Natural killer cell (primary cell): ENCODE measurements at regions not wholly inside any gene's neighbourhood (a gene's known extent, or its start where the extent isn't known, plus 50 kb on each side); places are given as distances from the start of the nearest gene placed in this dataset.

Source experiments
- ATAC-seq, 3 donors: fragments of 150-1000 bp in 2 of 3; fragments of 200-7000 bp in 1 of 3; cut with Tn5 transposase; 1 replicate in 1 of 3; 2 replicates in 2 of 3; pipeline ENCODE4 v1.10.0; 2021; ENCODE audit warnings: mild to moderate bottlenecking in 2 of 3, moderate library complexity in 2 of 3
- DNase-seq, 2 donors: peaks; one replicate each; pipeline versions ENCODE4 v3.0.0 to v3.0.0-alpha.2; 2013 to 2021; ENCODE audit warnings: mixed read lengths in 1 of 2
- H3K27ac ChIP-seq: one replicate; pipeline ENCODE4 v1.5.1; 2013; ENCODE audit warnings: mild to moderate bottlenecking, low read length
- H3K27me3 ChIP-seq: one replicate; pipeline ENCODE4 v1.6.1; 2013; ENCODE audit warnings: low read length; ENCODE audit not compliant: control insufficient read depth, insufficient read depth
- H3K36me3 ChIP-seq: one replicate; pipeline ENCODE4 v1.6.1; 2013; ENCODE audit warnings: low read length; ENCODE audit not compliant: control insufficient read depth, insufficient read depth
- H3K4me1 ChIP-seq: one replicate; pipeline ENCODE4 v1.6.1; 2013; ENCODE audit warnings: low read length; ENCODE audit not compliant: control insufficient read depth, insufficient read depth
- H3K4me3 ChIP-seq: one replicate; pipeline ENCODE4 v1.5.1; 2013; ENCODE audit warnings: low read length
- H3K9me3 ChIP-seq: one replicate; pipeline ENCODE4 v1.6.1; 2013; ENCODE audit warnings: low read length; ENCODE audit not compliant: control insufficient read depth, insufficient read depth
- H3K27ac Mint-ChIP-seq, 2 donors: one replicate each; pipeline ENCODE4 v1.8.0; 2022; ENCODE audit warnings: mild to moderate bottlenecking in 2 of 2, mixed read lengths in 2 of 2, moderate library complexity in 1 of 2
- H3K27me3 Mint-ChIP-seq, 2 donors: one replicate each; pipeline ENCODE4 v1.8.0; 2022; ENCODE audit warnings: low read depth in 2 of 2, mixed read lengths in 2 of 2
- H3K36me3 Mint-ChIP-seq: one replicate; pipeline ENCODE4 v1.8.0; 2022; ENCODE audit warnings: mixed read lengths
- H3K4me1 Mint-ChIP-seq, 2 donors: one replicate each; pipeline ENCODE4 v1.8.0; 2022; ENCODE audit warnings: mixed read lengths in 2 of 2
- H3K4me3 Mint-ChIP-seq: one replicate; pipeline ENCODE4 v1.8.0; 2022; ENCODE audit warnings: mild to moderate bottlenecking, moderate library complexity, mixed read lengths
- H3K9me3 Mint-ChIP-seq, 2 donors: one replicate each; pipeline ENCODE4 v1.8.0; 2022; ENCODE audit warnings: mixed read lengths in 2 of 2
- WGBS: methylation state at CpG from one replicate; pipeline ENCODE4 v1.1.7; 2013; ENCODE audit warnings: missing lambda C conversion rate; ENCODE audit not compliant: insufficient coverage; 5-methylcytosine and 5-hydroxymethylcytosine counted together
- intact Hi-C: fragments of 100-400 bp; cut with micrococcal nuclease; formaldehyde crosslinking; loops from one replicate; pipeline ENCODE4 v1.14.2; 2022
- TF ChIP-seq, protein P1 (sequence below): fragments of 200-600 bp; IDR thresholded peaks from one replicate; pipeline ENCODE4 v1.8.0; 2022; ENCODE audit warnings: antibody characterized with exemption

DNA sequence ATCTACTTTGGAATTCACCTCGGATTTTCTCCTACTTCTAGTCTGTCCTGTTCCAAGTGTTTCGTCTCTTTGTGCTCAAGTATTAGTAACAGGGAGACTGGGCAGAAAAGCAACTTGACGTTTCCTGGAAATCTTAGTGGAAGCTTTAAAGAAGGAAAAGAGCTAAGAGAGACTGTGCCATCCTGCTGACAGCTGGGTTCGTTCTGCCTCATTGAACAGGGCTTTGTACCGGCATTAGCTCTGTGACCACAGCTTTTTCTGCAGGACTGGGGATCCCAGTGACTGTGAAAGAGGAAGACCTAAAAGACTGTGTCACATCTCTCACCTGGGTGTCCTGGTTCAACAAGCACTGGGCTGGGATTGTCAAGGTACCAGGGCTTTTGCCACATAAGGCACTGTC, 70.8 kb upstream of the CDCA7L start:
- TF ChIP-seq, protein P1, sequence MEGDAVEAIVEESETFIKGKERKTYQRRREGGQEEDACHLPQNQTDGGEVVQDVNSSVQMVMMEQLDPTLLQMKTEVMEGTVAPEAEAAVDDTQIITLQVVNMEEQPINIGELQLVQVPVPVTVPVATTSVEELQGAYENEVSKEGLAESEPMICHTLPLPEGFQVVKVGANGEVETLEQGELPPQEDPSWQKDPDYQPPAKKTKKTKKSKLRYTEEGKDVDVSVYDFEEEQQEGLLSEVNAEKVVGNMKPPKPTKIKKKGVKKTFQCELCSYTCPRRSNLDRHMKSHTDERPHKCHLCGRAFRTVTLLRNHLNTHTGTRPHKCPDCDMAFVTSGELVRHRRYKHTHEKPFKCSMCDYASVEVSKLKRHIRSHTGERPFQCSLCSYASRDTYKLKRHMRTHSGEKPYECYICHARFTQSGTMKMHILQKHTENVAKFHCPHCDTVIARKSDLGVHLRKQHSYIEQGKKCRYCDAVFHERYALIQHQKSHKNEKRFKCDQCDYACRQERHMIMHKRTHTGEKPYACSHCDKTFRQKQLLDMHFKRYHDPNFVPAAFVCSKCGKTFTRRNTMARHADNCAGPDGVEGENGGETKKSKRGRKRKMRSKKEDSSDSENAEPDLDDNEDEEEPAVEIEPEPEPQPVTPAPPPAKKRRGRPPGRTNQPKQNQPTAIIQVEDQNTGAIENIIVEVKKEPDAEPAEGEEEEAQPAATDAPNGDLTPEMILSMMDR, result no peak
- no peaks in the 10 kb centered on the region for H3K36me3 Mint-ChIP-seq
- H3K4me1 ChIP-seq, result no peaks in the 10 kb centered on the region
- intact Hi-C loops, result no loop called here
- peaks cover 0 to 5% of the 10 kb centered on the region in 2 donors for H3K4me1 Mint-ChIP-seq
- H3K4me3 Mint-ChIP-seq, result no peak overlapping the region
- H3K27me3 ChIP-seq, result peaks cover 2% of the 10 kb centered on the region
- H3K4me3 ChIP-seq, result no peak overlapping the region
- H3K27me3 Mint-ChIP-seq, result peaks cover 15 to 23% of the 10 kb centered on the region in 2 donors
- H3K27ac ChIP-seq, result no peak overlapping the region
- 80% methylated on average over 5 of the region's 5 CpGs for WGBS
- no peak for DNase-seq
- no peaks in the 10 kb centered on the region for H3K36me3 ChIP-seq
- H3K27ac Mint-ChIP-seq, result no peak overlapping the region
- H3K9me3 ChIP-seq, result no peaks in the 10 kb centered on the region
- no peak for ATAC-seq
- no peaks in the 10 kb centered on the region for H3K9me3 Mint-ChIP-seq

DNA sequence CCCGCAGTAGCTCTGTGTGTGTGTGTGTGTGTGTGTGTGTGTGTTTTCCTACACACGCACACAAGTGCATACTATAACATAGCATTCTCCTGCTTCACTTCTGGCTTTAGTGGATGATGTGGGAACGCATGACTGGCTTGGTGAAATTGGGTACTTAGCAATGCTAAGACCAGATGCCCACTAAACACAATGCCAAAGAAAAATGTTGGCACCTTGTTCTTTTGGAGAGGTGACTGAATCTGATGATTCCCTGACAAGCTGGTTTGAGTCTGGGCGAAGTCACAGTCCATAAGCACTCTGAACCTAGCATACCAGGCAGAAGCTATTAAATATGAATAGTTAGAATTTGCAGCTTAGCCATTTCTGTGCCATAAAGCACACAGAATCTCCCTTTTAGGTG, 68.0 kb upstream of the CDCA7L start:
- no peaks in the 10 kb centered on the region for H3K36me3 Mint-ChIP-seq

DNA sequence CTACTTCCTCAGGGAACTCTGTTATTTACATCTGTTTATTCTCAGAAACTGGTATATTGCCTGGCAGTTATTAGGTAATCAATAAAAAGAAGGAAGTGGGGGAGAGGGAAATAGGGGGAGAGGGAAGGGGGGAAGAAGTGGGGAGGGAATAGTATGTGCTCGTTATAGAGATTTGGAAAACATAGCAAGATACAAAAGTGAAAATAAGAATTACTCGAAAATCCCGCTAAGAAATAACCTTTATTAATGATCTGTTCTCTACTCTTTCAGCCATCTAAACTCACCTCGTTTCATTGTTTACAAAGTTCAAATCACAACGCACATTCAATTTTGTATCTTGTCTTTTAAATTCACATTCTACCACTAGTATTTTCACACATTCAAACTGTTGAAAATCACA, 63.0 kb upstream of the CDCA7L start:
- H3K4me3 Mint-ChIP-seq, result no peak overlapping the region
- Histone ChIP-seq H3K4me3 (no peak overlapping the region), H3K9me3 (no peaks in the 10 kb centered on the region), H3K4me1 (no peaks in the 10 kb centered on the region), H3K27me3 (no peaks in the 10 kb centered on the region), H3K36me3 (no peaks in the 10 kb centered on the region), H3K27ac (no peak overlapping the region)
- H3K4me1 Mint-ChIP-seq, result no peaks in the 10 kb centered on the region
- ATAC-seq (no peak), DNase-seq (no peak)
- peaks cover 7 to 11% of the 10 kb centered on the region in 2 donors for H3K27me3 Mint-ChIP-seq
- no peaks in the 10 kb centered on the region for H3K36me3 Mint-ChIP-seq
- 77% methylated on average over 5 of the region's 5 CpGs for WGBS
- intact Hi-C loops, result no loop called here
- TF ChIP-seq, protein P1, result no peak
- H3K9me3 Mint-ChIP-seq, result no peaks in the 10 kb centered on the region
- no peak overlapping the region for H3K27ac Mint-ChIP-seq

More for the DNA sequence above, 68.0 kb upstream of the CDCA7L start:
- Mint-ChIP-seq H3K4me1 (no peaks in the 10 kb centered on the region), H3K27me3 (peaks cover 20 to 23% of the 10 kb centered on the region in 2 donors), H3K4me3 (no peak overlapping the region), H3K27ac (no peak overlapping the region), H3K9me3 (no peaks in the 10 kb centered on the region)
- TF ChIP-seq, protein P1, result no peak
- Histone ChIP-seq H3K4me1 (no peaks in the 10 kb centered on the region), H3K4me3 (no peak overlapping the region), H3K27ac (no peak overlapping the region), H3K36me3 (no peaks in the 10 kb centered on the region), H3K27me3 (peaks cover 2% of the 10 kb centered on the region), H3K9me3 (no peaks in the 10 kb centered on the region)
- intact Hi-C loops, result no loop called here
- DNase-seq (no peak), ATAC-seq (no peak)
- WGBS, result 86% methylated on average over 2 of the region's 4 CpGs

DNA sequence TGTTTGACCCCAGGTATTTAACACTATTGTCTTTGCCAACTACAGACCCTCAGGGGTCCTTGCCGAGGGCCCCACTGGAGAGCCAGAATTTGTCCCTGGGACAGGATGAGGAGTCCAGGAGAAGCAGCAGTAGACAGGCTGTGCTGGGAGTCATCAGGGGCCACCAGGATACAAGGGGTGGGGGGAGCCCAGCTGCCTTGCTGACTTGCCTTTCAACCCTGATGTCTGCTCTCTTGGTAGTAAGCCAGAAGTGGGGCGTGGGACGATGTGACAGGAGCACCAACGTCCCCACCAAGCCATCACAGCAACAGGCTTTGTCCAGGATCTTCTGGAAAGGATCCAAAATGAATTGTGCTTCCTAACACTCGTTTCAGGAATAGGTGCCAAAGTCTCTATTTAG, 62.4 kb upstream of the CDCA7L start:
- no peaks in the 10 kb centered on the region for H3K36me3 ChIP-seq
- no peak overlapping the region for H3K4me3 ChIP-seq
- H3K27ac ChIP-seq, result no peak overlapping the region
- no peaks in the 10 kb centered on the region for H3K36me3 Mint-ChIP-seq
- TF ChIP-seq, protein P1, result no peak
- intact Hi-C loops, result no loop called here
- ATAC-seq (no peak), DNase-seq (no peak)
- no peaks in the 10 kb centered on the region for H3K9me3 Mint-ChIP-seq
- 68% methylated on average over 4 of the region's 5 CpGs for WGBS
- no peak overlapping the region for H3K4me3 Mint-ChIP-seq
- H3K27ac Mint-ChIP-seq, result no peak overlapping the region
- H3K9me3 ChIP-seq, result no peaks in the 10 kb centered on the region
- no peaks in the 10 kb centered on the region for H3K27me3 ChIP-seq
- H3K27me3 Mint-ChIP-seq, result peaks cover 8 to 11% of the 10 kb centered on the region in 2 donors
- H3K4me1 Mint-ChIP-seq, result no peaks in the 10 kb centered on the region
- H3K4me1 ChIP-seq, result no peaks in the 10 kb centered on the region
